ENCODE measurements at regions not wholly inside any gene's neighbourhood (a gene's known extent, or its start where the extent isn't known, plus 50 kb on each side); places are given as distances from the start of the nearest gene placed in this dataset.

- TF ChIP-seq CTCF (IDR thresholded peaks at IDR 0.05) = no peak
- TF ChIP-seq POLR2AphosphoS5 (IDR thresholded peaks at IDR 0.05) = no peak
- TF ChIP-seq POLR2A (IDR thresholded peaks at IDR 0.05) = no peak
Measured at GRCh38 chr7:153382641-153383101, 623.1 kb downstream of the ACTR3B start.

Data from prostate gland (tissue), 2 donors.